ENCODE measurements at regions not wholly inside any gene's neighbourhood (a gene's known extent, or its start where the extent isn't known, plus 50 kb on each side); places are given as distances from the start of the nearest gene placed in this dataset.

DNA sequence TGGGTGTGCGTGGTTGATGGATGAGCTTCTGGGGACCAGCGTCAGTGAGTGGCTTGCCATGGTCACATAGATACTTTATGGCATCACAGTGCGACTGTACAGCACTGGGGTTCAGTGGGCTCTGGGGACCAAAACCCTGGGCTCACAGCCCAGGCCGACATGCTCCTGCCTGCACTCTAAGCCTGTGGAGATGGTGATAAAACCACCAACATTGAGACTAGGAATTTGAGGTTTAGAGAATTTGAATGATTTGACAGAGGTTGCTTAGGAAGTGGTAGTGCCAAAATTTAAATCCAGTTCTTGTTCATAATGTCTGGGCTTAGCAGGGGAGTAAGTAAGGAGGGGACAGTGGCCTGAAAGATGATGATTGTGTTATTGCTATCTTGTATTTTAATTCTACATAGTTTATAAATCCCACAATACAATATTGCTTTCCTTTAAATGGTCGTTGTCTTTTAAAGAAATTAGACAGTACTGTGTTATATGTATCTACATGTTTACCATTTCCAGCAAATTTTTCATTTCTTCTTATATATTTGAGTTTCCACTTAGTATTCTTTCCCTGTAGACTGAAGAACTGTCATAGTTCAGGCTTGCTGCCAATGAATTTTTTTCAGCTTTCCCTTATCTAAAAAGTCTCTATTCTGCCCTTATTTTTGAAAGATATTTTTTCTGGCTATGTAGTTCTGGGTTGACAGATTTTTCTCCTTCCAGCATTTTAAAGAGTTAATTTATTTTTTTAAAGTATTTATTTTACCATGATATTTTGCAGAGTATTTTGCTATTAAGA lies 235.4 kb upstream of the RGMA start:
- Histone ChIP-seq H3K4me3 (no peak overlapping the region), H3K36me3 (ENCODE audit: low read depth) (no peaks in the 10 kb centered on the region), H3K4me1 (ENCODE audit: low read depth) (no peaks in the 10 kb centered on the region), H3K9me3 (no peaks in the 10 kb centered on the region)
- no peak for DNase-seq
- ATAC-seq: no peak
- TF ChIP-seq, protein P1, sequence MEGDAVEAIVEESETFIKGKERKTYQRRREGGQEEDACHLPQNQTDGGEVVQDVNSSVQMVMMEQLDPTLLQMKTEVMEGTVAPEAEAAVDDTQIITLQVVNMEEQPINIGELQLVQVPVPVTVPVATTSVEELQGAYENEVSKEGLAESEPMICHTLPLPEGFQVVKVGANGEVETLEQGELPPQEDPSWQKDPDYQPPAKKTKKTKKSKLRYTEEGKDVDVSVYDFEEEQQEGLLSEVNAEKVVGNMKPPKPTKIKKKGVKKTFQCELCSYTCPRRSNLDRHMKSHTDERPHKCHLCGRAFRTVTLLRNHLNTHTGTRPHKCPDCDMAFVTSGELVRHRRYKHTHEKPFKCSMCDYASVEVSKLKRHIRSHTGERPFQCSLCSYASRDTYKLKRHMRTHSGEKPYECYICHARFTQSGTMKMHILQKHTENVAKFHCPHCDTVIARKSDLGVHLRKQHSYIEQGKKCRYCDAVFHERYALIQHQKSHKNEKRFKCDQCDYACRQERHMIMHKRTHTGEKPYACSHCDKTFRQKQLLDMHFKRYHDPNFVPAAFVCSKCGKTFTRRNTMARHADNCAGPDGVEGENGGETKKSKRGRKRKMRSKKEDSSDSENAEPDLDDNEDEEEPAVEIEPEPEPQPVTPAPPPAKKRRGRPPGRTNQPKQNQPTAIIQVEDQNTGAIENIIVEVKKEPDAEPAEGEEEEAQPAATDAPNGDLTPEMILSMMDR (IDR thresholded peaks at IDR 0.05): no peak
- intact Hi-C loops (cut with DNase I, micrococcal nuclease): no loop called here

DNA sequence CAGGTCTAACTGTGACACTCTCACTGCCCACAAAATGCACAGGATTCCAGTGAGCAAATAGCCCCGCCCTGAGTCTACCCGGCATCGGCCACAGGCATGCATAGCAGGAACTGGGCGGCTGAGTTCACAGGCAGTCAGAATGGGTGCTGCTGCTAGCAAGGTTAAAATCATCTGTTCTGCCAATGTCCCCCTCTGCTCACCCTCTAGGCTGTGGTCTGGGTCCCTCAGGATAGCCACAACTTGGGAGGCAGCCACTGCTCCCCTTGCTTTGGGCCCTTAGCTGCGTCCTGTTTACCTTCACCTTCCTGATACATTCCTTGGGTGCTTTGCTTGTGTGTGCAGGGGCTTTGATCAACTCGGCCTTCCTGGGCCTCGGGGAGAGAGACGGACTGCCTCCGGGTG lies 232.9 kb upstream of the RGMA start:
- TF ChIP-seq, protein P1 (IDR thresholded peaks at IDR 0.05): no peak
- H3K36me3 ChIP-seq (ENCODE audit: low read depth): no peaks in the 10 kb centered on the region
- peak; percentile 70 for ATAC-seq
- H3K9me3 ChIP-seq: no peaks in the 10 kb centered on the region
- intact Hi-C loops (cut with DNase I, micrococcal nuclease): no loop called here
- peak in 1 of 3 donors; percentile 7 for DNase-seq
- H3K4me1 ChIP-seq (ENCODE audit: low read depth): no peaks in the 10 kb centered on the region
- no peak overlapping the region for H3K4me3 ChIP-seq

DNA sequence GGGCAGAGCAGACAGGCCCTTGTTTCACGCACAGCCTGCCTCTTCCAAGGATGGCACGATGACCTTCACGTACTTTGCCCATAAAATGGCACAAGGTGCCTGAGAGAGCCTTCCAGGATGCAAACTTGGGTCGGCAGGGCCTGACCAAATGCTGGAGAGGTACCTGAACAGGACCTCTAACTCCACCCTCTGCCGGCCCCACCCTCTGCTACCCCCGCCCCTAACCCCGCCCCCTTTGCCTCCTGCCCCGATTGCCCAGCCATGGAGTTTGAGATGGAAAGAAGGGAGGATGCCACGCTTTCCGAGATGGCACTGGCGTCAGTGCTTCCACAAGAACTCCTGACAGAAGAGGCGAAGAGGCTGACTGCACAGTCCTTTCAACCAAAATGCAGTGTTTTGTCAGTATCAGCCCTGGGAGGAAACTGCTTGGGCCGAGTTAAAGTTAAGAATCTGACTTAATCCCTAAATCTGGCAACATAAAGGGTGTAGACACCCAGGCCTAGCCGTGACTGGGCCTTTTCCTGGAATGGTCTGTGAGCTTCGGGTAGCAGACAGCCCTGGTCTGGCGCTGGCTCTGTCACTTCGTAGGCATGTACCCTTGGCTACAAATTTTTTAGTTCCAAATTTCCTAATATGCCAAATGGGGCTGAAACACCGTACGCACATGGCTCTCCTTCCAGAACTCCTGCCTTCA lies 230.3 kb upstream of the RGMA start:
- ATAC-seq (no peak), DNase-seq (no peak)
- no peaks in the 10 kb centered on the region for H3K4me1 ChIP-seq (ENCODE audit: low read depth)
- intact Hi-C loops (cut with DNase I, micrococcal nuclease): no loop called here
- H3K4me3 ChIP-seq: no peak overlapping the region
- TF ChIP-seq, protein P1 (IDR thresholded peaks at IDR 0.05): no peak
- no peaks in the 10 kb centered on the region for H3K36me3 ChIP-seq (ENCODE audit: low read depth)
- no peaks in the 10 kb centered on the region for H3K9me3 ChIP-seq

DNA sequence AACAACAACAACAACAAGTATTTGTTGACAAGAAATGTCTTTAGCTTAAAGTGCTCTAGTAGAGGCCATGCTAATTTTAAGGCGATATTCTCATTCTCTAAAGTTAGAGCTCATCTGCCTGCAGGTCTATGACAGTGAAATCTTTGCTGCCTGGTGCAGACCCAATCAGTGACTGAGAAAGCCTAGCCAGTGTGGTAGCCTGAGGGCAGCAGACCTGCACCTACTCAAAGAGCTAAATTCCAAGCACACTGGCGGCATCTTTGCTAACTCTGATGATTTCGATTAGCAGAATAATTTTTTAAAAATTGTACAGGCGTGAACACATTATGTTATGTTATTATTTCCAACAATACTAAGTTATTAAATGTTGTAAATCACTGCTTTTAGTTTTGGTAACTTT lies 228.8 kb upstream of the RGMA start:
- ATAC-seq (no peak), DNase-seq (no peak)
- no peaks in the 10 kb centered on the region for H3K9me3 ChIP-seq
- H3K4me3 ChIP-seq: no peak overlapping the region
- intact Hi-C loops (cut with DNase I, micrococcal nuclease): no loop called here
- TF ChIP-seq, protein P1 (IDR thresholded peaks at IDR 0.05): no peak
- no peaks in the 10 kb centered on the region for H3K36me3 ChIP-seq (ENCODE audit: low read depth)
- H3K4me1 ChIP-seq (ENCODE audit: low read depth): no peaks in the 10 kb centered on the region

DNA sequence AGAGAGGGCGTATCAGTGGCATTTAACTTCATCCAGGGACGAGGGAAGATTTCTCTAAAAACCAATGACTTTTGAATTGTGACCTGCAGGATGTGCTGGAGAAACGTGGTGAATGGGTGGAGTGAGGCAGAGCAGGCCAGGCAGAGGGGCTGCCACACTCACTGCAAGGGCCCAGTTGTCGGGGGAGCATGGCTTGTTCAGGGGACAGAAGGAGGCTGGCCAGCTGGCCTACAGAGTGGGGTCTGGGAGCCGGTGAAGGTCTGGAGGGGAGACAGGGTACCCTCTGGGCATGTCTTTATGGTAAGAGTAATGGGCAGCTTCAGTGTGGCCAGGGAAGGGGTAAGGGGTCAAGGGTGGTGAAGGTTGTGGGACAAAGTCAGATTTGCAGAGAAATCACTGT lies 225.2 kb upstream of the RGMA start:
- intact Hi-C loops (cut with DNase I, micrococcal nuclease): no loop called here
- TF ChIP-seq, protein P1 (IDR thresholded peaks at IDR 0.05): no peak
- Histone ChIP-seq H3K36me3 (ENCODE audit: low read depth) (no peaks in the 10 kb centered on the region), H3K9me3 (no peaks in the 10 kb centered on the region), H3K4me1 (ENCODE audit: low read depth) (no peaks in the 10 kb centered on the region), H3K4me3 (no peak overlapping the region)
- ATAC-seq (no peak), DNase-seq (no peak)

Measured in mucosa of descending colon (tissue), 3 donors.